GM18870 (cell line): ENCODE measurements at regions not wholly inside any gene's neighbourhood (a gene's known extent, or its start where the extent isn't known, plus 50 kb on each side); places are given as distances from the start of the nearest gene placed in this dataset.
"Not testable (repeated sequence)": the region's sequence is repeated elsewhere in the genome, so short reads cannot be mapped to it uniquely, and the experiment has no call there.

Experiments
- ATAC-seq: cut with Tn5 transposase; IDR thresholded peaks from one replicate; pipeline ENCODE4 v1.9.1; 2021; ENCODE audit warnings: moderate library complexity; ENCODE audit not compliant: unreplicated experiment

DNA sequence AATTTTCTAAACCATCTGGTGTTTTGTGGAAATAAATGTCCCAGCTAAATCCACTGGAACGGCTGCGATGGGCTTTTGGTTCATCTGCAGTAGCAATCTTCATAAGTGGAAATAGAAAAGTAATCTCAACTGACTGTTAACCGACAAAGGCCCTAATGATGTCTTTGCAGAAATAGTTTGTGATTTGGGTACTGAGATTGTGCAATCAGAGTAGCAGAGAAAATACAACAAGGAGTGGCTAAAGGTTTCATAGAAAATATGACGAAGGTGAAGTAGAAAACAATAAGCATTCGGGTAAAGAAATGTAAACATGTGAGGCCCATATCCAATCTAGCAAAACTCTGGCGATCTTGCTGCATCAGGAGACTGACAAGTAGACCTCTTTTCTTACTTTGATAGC is 262.6 kb upstream of the MCTP2 start:
- no peak for ATAC-seq

DNA sequence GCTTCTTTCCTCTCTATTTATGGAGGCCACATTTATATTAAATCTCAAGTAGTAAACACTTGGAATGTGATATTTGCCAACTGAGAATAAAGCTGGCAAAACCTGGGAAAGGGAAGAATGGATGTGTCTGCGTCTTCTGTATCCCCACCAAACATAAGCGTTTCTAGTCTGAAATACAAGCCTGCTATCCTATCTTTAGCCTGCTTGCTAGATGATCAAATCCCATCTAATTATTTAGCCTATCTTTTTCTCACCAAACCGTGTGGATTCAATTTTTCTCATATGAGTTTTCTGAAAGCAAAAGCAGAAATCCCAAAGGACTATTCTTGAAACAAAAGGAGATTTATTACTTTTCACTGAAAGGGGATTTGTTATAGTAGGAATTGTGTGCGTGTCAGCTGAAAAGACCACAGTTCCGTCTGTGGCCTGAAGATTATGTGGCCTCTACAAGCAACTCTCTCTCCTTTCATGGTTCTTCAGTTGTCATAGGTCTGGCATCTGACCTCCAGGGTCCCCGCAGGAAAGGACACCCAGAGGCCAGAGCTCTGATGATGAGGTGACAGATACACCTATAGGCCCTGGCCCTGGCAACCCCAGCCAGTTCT is 266.0 kb upstream of the MCTP2 start:
- no peak for ATAC-seq

DNA sequence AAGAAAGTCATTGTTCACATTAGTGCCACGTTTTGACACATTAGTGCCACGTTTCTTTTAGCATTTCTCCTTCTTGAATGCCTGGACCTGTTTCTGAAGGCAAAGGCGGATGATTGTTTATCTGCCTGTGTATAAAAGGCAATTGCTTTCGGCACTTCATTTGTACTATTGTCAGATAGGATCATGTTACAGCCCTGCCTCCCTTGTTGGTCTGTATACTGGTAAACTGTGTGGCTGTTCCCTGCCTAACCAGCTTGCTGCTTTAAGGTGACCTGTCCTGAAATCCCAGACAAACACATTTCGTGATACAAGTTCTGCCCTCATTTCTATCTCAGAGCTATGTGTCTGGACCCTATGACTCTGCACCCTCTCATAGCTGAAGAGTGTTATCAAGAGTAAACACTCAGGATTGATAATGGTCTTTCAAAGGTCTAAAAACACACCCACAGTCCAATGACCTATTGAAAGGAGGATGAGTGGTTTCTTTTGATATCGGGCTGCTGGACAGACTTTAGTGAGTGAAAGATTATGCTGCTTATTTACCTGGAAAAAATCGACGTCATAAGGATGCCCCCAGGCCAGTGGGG is 276.3 kb upstream of the MCTP2 start:
- no peak for ATAC-seq

DNA sequence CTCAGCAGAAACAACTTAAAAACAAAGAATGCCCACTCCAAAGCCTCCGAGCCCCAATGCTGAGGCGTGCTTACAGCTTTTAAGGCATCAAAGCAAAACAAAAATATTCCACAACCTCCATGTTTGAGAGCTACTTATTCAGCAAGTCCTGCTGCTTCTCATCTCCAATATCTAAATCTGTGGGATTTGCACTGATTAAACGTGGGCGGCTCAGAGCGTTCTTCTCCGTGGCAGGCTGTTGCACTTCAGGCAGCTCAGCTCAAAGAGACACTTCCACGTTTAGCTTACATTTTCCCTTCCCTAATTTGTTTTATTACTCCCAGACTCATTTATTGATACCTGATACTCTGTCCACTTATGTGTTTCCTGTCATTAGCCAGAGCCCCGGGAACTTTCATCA is 282.6 kb upstream of the MCTP2 start:
- ATAC-seq = no peak

DNA sequence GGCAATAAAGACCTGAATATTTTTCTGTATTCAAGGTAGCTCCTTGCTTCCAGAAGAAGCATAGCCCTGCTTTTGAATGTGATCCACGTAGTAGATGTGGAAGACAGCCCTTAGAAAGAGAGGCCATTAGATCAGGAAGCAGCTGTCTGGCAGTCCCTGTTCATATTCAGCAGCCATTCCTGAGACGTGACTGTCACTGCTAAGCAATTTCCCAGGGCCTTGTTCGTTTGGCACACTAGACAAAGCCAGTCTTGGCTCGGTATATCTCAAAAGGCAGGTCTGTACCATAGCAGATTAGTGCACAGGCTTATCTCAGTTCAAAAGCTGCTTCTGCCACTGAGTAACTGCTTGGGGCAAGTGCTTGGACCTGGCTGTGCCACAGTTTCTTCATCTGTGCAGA is 287.8 kb upstream of the MCTP2 start:
- ATAC-seq = no peak

DNA sequence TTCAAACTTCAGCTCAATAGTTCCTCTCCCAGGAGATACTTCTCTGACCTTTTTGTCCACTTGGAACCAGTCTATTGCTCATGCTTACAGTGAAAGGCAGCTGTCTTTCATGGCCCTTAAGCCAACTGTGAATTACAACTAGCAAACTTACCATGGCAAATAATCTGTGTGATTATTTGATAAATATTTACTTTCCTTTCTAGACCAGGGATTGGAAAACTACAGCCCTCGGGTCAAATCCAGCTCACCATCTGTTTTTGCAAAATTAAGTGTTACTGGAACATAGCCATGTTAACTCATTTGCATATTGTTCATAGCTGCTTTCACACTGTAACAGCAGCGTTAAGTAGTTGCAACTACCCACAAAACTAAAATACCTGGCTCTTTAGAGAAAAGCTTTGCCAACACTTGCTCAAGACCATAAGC is 289.1 kb upstream of the MCTP2 start:
- ATAC-seq = no peak

DNA sequence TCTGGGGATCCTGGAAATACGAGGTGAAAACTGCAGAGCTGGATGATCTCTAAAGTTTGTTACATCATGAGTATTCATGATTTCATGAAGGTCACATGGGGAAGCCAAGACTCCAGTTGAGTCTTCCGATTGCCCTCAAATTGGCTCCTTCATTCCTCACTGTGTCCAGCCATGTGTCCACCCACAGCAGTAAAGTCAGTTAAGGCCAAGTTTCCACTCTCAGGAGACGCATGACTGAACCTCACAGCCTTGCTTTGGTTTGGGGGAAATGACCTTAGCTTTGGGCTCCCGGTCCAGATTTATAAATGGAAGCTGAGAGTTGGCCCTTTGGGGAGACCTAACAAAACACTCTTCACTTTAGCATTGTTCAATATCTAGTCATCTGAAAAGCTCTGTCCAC is 289.7 kb upstream of the MCTP2 start:
- ATAC-seq = no peak

DNA sequence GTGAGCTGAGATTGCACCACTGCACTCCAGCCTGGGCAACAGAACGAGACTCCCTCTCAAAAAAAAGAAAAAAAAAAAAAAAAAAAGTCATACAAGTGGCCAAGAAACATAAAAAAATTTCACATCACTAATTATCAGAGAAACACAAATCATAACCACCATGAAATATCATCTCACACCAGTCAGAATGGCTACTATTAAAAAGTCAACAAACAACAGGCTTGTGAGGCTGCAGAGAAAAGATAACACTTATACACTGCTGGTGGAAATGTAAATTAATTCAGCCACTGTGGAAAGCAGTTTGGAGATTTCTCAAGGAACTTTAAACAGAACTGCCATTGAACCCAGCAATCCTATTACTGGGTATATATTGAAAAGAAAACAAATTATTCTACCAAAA is 291.1 kb upstream of the MCTP2 start:
- no peak for ATAC-seq

DNA sequence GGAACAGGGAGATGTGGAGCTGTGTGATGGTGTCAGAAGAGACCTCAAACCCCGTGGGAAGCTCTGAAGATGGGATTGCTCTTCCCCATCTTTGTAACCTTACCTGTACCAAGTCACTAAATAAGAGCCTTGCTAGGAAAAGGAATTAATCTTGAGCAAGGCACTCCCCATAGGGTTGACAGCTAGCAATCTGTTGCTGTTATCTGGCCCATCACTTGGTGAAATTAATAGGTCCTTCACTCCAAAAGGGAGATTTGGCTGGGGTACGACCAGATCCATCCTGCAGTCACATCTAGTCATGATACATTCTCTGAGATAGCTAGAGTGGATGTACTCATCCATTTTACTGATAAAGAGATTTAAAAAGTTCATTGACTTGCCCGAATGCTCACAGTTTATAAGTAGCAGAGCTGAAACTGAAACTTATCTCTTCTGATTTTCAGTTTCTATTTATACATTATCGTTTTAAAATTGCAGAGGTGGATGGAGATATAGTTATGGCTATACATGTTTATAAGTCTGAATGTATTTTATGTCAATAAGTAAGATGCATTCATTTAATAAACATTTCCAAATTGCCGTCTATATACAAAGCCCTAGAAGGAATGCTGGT is 299.1 kb upstream of the MCTP2 start:
- peak; percentile 82 for ATAC-seq

DNA sequence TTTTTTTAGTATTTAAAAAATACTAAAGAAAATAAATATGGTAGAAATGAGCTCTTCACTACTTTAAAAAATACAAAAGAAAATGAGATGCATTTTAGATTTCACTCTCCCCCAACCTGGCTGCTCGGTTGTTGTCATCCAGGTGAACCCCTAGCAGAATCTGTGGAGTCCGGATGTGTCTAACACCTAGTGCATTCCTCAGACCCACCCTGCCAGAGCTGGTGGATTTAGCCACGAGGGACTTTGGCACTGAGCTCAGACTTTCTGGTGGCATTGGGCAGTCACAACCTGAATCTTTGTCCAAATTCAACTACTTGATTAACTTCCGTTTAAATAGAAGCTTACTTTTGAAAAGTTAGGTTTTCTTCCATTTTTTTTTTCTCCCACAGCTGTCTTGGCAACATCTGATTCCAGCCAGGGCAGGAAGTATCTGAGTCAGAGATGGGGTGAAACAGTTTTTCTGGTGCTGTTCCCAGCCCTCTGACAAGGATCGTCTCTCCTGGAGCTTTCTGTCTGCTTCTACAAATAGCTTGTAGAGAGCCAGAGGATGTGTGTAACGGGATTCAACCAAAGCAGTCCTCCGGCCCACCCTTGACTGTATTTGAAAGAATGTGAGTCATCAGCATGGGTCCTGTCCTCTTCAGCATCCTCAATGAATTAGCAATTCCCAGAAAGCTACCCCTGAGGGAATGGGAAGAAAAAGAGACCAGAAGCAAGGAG is 301.8 kb upstream of the MCTP2 start:
- no peak for ATAC-seq

DNA sequence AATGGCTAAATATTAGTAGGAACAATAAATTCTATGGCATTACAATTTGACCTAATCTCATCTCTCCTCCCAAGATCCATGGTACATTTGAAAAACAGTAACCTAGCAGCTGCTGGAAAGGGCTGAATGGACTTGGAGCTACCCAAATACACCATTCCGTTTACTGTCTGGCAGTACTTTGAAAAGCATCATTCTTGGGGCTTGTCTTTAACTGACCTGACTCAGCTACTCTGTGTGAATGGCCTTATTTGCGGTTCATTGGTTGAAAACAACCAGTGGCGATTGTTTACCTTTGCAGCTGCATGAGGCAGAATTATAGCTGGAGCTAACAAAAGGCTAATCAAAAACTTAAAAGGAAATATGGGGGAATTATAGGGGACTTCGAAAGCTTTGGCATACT is 311.2 kb upstream of the MCTP2 start:
- no peak for ATAC-seq

DNA sequence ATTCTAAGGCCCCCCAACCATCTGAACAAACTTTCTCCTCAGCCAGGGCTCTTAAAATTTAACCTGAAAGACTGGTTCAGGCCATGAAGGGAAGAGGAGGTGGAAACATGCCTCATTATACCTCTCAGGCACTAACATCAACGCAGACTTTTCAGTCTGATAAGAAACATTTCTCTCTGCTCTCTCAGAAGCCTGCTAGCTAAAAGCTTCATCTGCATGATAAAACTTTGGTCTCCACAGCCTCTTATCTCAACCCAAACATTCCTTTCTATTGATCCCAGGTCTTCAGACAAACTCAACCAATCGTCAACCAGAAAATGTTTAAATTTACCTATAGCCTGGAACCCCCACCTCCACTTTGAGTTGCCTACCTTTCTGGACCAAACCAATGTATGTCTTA is 312.6 kb upstream of the MCTP2 start:
- ATAC-seq = not testable (repeated sequence)

DNA sequence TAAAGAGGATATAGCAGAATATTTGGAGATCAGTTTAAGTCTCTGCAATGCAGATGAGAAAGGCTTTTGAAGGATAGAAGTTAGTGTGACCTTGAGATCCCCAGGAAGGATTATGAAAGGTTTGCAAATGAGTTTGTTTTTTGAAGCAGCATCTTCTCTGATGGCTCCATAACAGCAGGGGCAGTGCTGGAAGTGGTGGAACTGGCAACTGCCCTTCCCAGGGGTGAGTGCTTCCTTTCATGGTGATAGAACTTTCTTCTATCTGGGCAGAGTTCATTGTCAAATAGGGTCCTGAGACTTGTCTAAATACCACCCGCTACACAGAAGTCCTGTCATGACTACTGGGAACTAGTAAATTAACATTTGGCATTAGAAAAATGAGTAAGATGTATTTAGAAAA is 314.2 kb upstream of the MCTP2 start:
- ATAC-seq = no peak

DNA sequence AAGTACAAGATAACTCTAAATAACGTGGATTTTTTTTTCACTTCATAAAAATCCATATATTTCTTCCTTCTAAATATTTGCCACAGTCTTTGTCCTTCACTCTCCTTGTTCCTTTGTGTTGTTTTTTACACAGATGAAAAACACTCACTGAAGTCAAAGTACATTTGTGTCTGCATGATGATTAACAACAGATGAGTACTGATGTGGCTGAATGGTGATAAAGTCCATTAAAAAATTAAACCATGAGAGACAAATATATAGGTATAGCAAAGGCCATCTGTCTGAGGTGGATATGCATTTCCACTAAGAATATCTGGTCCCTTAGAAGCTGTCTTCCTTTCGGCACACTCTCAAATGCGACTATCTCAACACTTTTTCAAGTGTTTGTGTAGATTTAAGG is 317.5 kb upstream of the MCTP2 start:
- ATAC-seq = no peak

DNA sequence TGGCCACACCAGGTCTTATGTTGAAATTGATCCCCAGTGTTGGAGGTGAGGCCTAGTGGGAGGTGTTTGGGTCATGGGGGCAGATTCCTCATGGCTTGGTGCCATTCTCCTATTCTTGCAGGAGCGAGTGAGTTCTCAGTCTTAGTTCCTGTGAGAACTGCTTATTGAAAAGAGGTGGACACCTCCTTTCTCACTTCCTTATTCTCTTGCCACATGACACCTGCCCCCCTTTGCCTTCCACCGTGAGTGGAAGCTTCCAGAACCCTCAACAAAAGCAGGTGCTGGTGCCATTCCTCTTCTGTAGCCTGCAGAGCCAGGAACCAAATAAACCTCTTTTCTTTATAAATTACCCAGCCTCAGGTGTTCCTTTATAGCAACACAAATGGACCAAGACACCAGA is 318.1 kb upstream of the MCTP2 start:
- no peak for ATAC-seq

DNA sequence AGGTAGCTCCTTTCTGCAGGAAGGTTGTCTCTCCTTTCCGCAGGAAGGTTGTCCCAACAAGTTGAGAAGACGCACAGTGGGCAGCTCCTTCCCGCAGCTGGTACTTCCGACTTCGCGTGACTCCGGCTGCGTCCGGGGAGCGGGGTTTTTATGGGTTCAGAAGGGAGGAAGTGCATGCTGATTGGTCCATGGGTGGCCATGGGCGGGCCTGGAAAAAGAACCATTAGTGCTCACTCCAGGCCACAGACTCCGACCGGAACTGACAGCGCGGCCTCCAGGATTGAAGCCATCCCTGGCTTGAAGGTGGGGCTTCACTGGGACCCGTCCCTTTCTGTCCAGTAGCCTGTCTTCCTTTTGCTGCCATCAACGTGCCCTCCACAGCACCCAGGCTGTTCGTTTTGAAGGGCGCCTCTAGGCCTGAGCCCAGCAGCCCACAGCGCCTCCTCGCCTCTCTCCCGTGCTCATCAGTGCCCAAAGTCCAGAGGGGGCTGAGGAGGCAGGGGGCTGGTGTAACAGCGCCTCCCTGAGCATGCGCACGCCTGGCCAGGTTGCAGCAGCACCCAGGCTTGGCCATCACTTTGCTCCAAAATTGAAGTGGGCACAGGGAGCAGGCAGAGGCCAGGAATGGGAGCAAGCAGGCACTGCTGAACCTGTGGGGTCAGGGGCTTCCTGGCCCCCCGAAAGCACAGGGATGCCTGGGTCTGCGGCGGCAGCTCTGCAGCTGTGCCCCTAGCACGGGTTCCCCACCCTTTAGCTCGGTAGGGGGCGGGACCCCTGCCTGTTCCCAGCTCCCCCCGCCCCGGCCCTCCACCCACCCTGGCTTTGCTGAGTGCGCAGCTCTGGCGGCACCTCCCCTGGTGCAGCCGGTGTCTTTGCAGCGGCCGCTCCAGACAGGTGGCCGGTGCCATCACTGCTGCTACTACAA is 330.6 kb upstream of the MCTP2 start:
- no peak for ATAC-seq

DNA sequence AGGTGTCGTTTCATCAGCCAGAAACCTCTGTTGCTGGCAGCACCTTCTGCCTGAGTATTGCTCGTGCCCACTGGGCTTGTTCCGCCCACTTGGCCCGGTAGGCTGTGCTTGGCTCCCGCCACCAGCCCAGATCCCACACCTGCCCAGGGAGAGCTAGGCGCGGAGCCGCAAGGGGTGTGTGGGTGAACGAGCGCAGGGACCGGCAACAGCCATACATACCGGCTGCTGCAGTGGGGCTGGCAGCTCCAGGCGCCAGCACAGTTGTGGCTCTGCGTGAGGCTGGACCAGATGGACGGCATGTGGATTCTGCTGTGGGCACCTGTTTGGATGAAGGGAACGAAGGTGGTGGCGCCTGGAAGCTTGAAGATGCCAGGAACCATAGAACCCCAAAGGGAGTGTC is 331.5 kb upstream of the MCTP2 start:
- no peak for ATAC-seq

DNA sequence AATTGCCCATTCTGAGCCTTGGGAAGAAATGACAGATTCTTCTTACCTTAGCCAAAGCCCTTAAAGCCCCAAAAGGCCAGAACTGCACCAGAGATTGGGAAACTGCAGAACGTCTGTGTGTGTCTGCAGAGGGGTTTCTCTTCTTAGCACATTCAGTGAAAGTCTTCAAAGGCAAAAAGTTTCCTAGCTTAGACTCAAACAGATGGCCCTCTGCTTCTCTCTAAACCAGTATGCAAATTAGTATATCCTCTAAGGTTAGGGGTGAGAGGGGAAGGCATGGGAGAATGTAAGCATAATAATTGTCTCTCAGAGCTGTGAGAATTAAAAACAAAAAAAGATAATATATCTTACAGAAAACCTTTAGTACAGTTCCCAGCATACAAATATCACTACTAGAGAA is 334.0 kb upstream of the MCTP2 start:
- ATAC-seq = no peak

DNA sequence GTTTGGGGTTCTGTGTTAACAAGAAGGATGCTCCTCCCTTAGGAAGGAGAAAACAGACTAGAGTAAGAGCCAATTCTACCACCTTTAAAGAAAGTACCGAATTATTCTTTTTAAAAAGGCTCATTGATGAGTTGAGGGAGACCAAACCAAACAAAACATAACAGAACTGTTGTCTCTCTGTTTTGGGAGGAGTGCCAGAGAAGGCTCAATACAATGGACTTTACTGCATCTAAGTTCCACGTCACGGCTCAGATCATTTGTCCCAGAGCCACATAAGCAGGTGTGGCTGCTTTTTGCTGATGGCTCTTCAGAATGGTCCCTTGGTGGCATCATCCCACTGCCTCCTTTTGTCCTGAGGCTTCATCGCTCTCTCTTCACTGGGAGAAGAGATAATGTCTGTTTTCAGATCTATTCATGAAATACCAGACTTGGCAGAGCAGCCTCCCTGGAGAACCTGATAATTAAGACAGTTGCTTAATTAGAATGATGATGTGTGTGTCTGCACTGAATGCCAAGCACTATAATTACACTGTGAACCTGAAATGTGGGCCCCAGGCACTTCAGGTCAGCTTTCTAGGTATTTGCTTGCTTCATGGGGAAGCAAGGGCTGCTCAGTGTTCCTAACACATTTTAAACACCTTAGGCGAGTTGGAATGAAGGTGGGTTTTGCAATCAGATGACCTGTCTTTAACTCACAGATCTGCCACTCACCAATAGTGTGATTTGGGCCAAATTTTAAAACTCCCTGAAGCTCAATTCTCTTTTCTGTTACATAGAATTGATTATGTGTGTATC is 335.2 kb upstream of the MCTP2 start:
- ATAC-seq = no peak

DNA sequence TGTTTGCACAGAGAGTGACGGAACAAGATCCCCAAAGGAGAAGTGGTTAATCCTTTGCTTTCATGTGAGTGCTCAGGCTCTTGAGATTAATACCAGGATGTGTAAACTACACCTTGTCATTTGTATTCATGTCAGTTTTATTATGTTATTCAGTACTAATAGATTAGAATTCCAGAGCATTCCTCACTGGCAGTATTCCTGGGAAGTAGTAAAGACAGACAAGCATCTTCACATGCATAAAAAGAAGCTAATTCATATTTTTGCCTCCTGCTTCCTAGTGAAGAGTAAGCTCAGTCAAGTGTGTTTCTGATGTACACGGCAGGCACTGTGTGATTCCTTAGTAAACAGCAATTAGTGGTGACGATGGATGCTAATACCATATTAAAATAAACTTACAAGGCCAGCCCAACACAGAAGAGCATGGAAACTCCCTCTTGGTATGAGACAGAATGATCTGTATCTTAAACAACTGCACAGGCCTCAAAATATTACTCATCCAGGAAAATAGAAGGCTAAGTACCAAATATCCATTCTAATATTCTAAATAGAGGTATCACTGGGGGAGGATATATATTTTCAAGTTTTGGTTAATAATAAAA is 336.8 kb upstream of the MCTP2 start:
- ATAC-seq = no peak
